Right cardiac atrium (tissue), 5 donors: ENCODE measurements at regions not wholly inside any gene's neighbourhood (a gene's known extent, or its start where the extent isn't known, plus 50 kb on each side); places are given as distances from the start of the nearest gene placed in this dataset.

ENCODE experiments used
- ATAC-seq, 2 donors: fragments of 200-7000 bp; cut with Tn5 transposase; one replicate each; pipeline versions ENCODE4 v1.8.0 to v1.9.1; 2020; ENCODE audit warnings: moderate library complexity in 2 of 2, mild to moderate bottlenecking in 1 of 2
- DNase-seq, 3 donors: peaks; one replicate each; pipeline ENCODE4 v3.0.0-alpha.2; 2020
- H3K27ac ChIP-seq: one replicate; pipeline ENCODE4 v1.5.1; 2013; ENCODE audit warnings: mild to moderate bottlenecking, low read length, control low read depth, moderate library complexity
- H3K27me3 ChIP-seq: one replicate; pipeline ENCODE4 v1.6.1; 2013; ENCODE audit not compliant: control insufficient read depth, insufficient read depth
- H3K4me1 ChIP-seq: one replicate; pipeline ENCODE4 v1.6.1; 2013; ENCODE audit warnings: low read length; ENCODE audit not compliant: control insufficient read depth, insufficient read depth
- H3K4me3 ChIP-seq: one replicate; pipeline ENCODE4 v1.5.1; 2013; ENCODE audit warnings: low read length, control low read depth
- H3K9me3 ChIP-seq: one replicate; pipeline ENCODE4 v1.6.1; 2013; ENCODE audit warnings: low read length; ENCODE audit not compliant: control insufficient read depth
- WGBS: extraction: QIAGEN DNeasy Blood & Tissue Kit; methylation state at CpG from one replicate; pipeline ENCODE4 v1.1.7; 2013; 5-methylcytosine and 5-hydroxymethylcytosine counted together
- intact Hi-C, 4 donors: fragments of 100-400 bp; cut with DNase I; formaldehyde crosslinking; loops; one replicate each; pipeline versions ENCODE4 v1.11.0 to v1.14.0; 2022 to 2023
- donor health status: healthy with polysubstance abuse.
- donor health status: DM: no; HTN: yes; CAD: no.
- donor health status: DM: no; HTN: no; CAD: no.
- donor health status: DM: no; HTN: yes; CAD: no; lungs with severe emphysema.
- donor health status: DM: yes; HTN: yes; CAD: no.

GRCh38 chr3:139830817-139831216 lies 104.2 kb upstream of the CLSTN2 start:
- DNase-seq (peak; percentile 65 to 90 (median 85)), ATAC-seq (peak; percentile 89 to 91)
- peaks cover 4% of the 10 kb centered on the region for H3K4me1 ChIP-seq
- no peaks in the 10 kb centered on the region for H3K9me3 ChIP-seq
- H3K27me3 ChIP-seq: no peaks in the 10 kb centered on the region
- peak overlapping the region; percentile 54 for H3K27ac ChIP-seq
- no peak overlapping the region for H3K4me3 ChIP-seq
- WGBS: 28% methylated on average over 11 of the region's 11 CpGs
- intact Hi-C loops: no loop called here

GRCh38 chr3:139827833-139828232 lies 107.2 kb upstream of the CLSTN2 start:
- Histone ChIP-seq H3K27me3 (no peaks in the 10 kb centered on the region), H3K4me3 (no peak overlapping the region), H3K9me3 (no peaks in the 10 kb centered on the region), H3K27ac (no peak overlapping the region), H3K4me1 (peaks cover 4% of the 10 kb centered on the region)
- intact Hi-C loops: no loop called here
- ATAC-seq (no peak), DNase-seq (no peak)
- 76% methylated on average over 1 of the region's 1 CpG for WGBS

- 96% methylated on average over 3 of the region's 3 CpGs for WGBS
- no peaks in the 10 kb centered on the region for H3K9me3 ChIP-seq
- no peak for DNase-seq
- ATAC-seq: no peak
- intact Hi-C loops: no loop called here
- no peak overlapping the region for H3K27ac ChIP-seq
- no peaks in the 10 kb centered on the region for H3K27me3 ChIP-seq
- H3K4me3 ChIP-seq: no peak overlapping the region
- no peaks in the 10 kb centered on the region for H3K4me1 ChIP-seq
These were observed 110.1 kb upstream of the CLSTN2 start for GRCh38 chr3:139824864-139825263.

- H3K4me1 ChIP-seq: peaks cover 2% of the 10 kb centered on the region
- no peak overlapping the region for H3K27ac ChIP-seq
- no peak overlapping the region for H3K4me3 ChIP-seq
- DNase-seq (no peak), ATAC-seq (no peak)
- WGBS: 85% methylated on average over 7 of the region's 7 CpGs
- no peaks in the 10 kb centered on the region for H3K9me3 ChIP-seq
- no peaks in the 10 kb centered on the region for H3K27me3 ChIP-seq
- intact Hi-C loops: no loop called here
These were observed 120.3 kb upstream of the CLSTN2 start for GRCh38 chr3:139814646-139815045.

GRCh38 chr3:139811331-139811730 lies 123.7 kb upstream of the CLSTN2 start:
- no peak overlapping the region for H3K27ac ChIP-seq
- DNase-seq (no peak), ATAC-seq (no peak)
- no peak overlapping the region for H3K4me3 ChIP-seq
- H3K9me3 ChIP-seq: no peaks in the 10 kb centered on the region
- peaks cover 2% of the 10 kb centered on the region for H3K4me1 ChIP-seq
- intact Hi-C loops: no loop called here
- H3K27me3 ChIP-seq: no peaks in the 10 kb centered on the region

GRCh38 chr3:139808201-139808600 lies 126.8 kb upstream of the CLSTN2 start:
- Histone ChIP-seq H3K27me3 (no peaks in the 10 kb centered on the region), H3K4me3 (no peak overlapping the region), H3K27ac (no peak overlapping the region), H3K9me3 (no peaks in the 10 kb centered on the region), H3K4me1 (peaks cover 2% of the 10 kb centered on the region)
- WGBS: 37% methylated on average over 5 of the region's 5 CpGs
- DNase-seq (no peak), ATAC-seq (no peak)
- intact Hi-C loops: no loop called here

GRCh38 chr3:139803294-139803693 lies 125.5 kb upstream of the NMNAT3 start:
- Histone ChIP-seq H3K27me3 (no peaks in the 10 kb centered on the region), H3K27ac (no peak overlapping the region)
- DNase-seq: no peak

GRCh38 chr3:139797724-139798343 lies 120.1 kb upstream of the NMNAT3 start:
- ATAC-seq (no peak), DNase-seq (peak; percentile 44 to 73 (median 51))
- H3K9me3 ChIP-seq: no peaks in the 10 kb centered on the region
- 33% methylated on average over 8 of the region's 8 CpGs for WGBS
- no peaks in the 10 kb centered on the region for H3K27me3 ChIP-seq
- no peak overlapping the region for H3K27ac ChIP-seq
- H3K4me1 ChIP-seq: no peaks in the 10 kb centered on the region
- intact Hi-C loops: no loop called here
- no peak overlapping the region for H3K4me3 ChIP-seq

More at GRCh38 chr3:139803294-139803693, 125.5 kb upstream of the NMNAT3 start:
- WGBS: 59% methylated on average over 3 of the region's 3 CpGs
- Histone ChIP-seq H3K9me3 (no peaks in the 10 kb centered on the region), H3K4me3 (no peak overlapping the region), H3K4me1 (no peaks in the 10 kb centered on the region)
- no peak for ATAC-seq
- intact Hi-C loops: no loop called here

GRCh38 chr3:139794469-139795265 lies 116.9 kb upstream of the NMNAT3 start:
- no peak for DNase-seq
- 51% methylated on average over 6 of the region's 6 CpGs for WGBS
- Histone ChIP-seq H3K4me1 (no peaks in the 10 kb centered on the region), H3K27ac (no peak overlapping the region), H3K27me3 (no peaks in the 10 kb centered on the region), H3K9me3 (no peaks in the 10 kb centered on the region), H3K4me3 (no peak overlapping the region)
- intact Hi-C loops: no loop called here
- no peak for ATAC-seq

- H3K27ac ChIP-seq: no peak overlapping the region
- DNase-seq: no peak
These were observed 115.6 kb upstream of the NMNAT3 start for GRCh38 chr3:139793408-139793807.

GRCh38 chr3:139780593-139780992 lies 102.8 kb upstream of the NMNAT3 start:
- Histone ChIP-seq H3K27me3 (no peaks in the 10 kb centered on the region), H3K27ac (no peak overlapping the region), H3K9me3 (no peaks in the 10 kb centered on the region), H3K4me1 (no peaks in the 10 kb centered on the region), H3K4me3 (no peak overlapping the region)
- WGBS: 36% methylated on average over 1 of the region's 1 CpG
- DNase-seq: no peak
- peak; percentile 65 to 72 for ATAC-seq
- intact Hi-C loops: no loop called here

More at GRCh38 chr3:139793408-139793807, 115.6 kb upstream of the NMNAT3 start:
- Histone ChIP-seq H3K4me3 (no peak overlapping the region), H3K9me3 (no peaks in the 10 kb centered on the region), H3K4me1 (no peaks in the 10 kb centered on the region), H3K27me3 (no peaks in the 10 kb centered on the region)
- WGBS: 92% methylated on average over 3 of the region's 3 CpGs
- no peak for ATAC-seq
- intact Hi-C loops: no loop called here
